Astrocyte of the cerebellum (primary cell): ENCODE measurements at regions not wholly inside any gene's neighbourhood (a gene's known extent, or its start where the extent isn't known, plus 50 kb on each side); places are given as distances from the start of the nearest gene placed in this dataset.

Experiments used
- DNase-seq: peaks from one replicate; pipeline ENCODE4 v3.0.0-alpha.2; 2011; ENCODE audit warnings: low read depth
- H3K4me3 ChIP-seq: 2 replicates; pipeline ENCODE4 v1.5.1; 2011; ENCODE audit warnings: mild to moderate bottlenecking, low read depth, low read length, moderate library complexity
- CTCF ChIP-seq: IDR thresholded peaks from 2 replicates; pipeline ENCODE4 v1.5.1; 2012; ENCODE audit warnings: low read length, low read depth, moderate library complexity, mild to moderate bottlenecking; ENCODE audit errors: missing control alignments
- in situ Hi-C: cut with HindIII; loops from 2 replicates; pipeline ENCODE4 v1.10.0; 2017; ENCODE audit warnings: low sequenced_read_pairs

DNA sequence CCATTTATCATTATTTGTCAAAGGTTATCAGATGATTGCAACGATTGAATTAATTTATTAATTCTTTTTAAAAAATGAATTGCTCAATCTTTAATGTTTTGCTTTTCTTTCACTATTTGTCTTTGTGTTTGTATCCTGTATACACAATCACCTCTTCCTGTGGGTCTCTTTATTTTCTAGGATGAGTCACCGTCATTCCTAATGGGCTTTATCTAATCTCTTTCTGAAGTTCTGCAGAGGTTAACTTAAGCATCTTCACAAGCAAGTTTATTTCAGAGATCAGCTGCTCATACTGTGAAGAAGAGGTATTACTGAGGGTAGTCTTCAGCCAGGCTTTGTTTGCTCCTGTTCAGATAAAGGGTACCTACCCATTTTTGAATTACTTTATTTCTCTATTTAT lies 323.9 kb downstream of the NNT start:
- in situ Hi-C loops = no loop called here
- H3K4me3 ChIP-seq = no peak overlapping the region
- no peak for DNase-seq
- TF ChIP-seq CTCF = no peak

DNA sequence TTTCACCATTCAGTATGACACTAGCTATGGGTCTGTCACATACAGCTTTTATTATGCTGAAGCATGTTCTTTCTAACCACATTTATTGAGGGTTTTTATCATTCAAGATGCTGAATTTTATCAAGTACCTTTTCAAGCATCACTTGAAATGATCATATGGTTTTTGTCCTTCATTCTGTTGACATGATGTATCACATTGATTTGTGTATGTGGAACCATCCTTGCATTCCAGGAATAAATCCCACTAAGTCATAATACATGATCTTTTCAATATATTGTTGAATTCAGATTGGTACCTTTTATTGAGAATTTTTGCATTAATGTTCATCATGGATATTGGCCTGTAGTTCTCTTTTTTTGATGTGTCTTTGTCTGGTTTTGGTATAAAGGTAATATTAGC lies 317.4 kb downstream of the NNT start:
- no peak for TF ChIP-seq CTCF
- in situ Hi-C loops = no loop called here
- no peak overlapping the region for H3K4me3 ChIP-seq
- no peak for DNase-seq

- TF ChIP-seq CTCF = no peak
- DNase-seq = no peak
- no peak overlapping the region for H3K4me3 ChIP-seq
- in situ Hi-C loops = no loop called here
Observed at GRCh38 chr5:43917925-43918324, 314.9 kb downstream of the NNT start.

DNA sequence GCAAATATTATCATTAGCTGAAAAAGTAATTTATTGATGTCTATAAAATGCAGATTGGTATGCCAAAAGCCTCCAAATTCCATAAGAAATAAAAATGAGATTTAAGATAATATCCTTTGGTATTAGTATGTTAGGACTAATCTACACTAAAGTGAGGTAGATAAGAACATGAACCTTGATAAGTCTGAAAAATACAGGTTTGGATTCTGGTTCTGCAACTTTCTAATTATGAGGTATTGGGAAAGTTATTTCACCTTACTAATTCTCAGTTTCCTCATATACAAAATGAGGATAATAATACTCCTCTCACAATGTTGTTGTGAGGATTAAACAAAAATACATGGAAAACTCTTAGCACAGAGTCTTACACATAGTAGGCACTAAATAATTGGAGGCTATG lies 300.1 kb downstream of the NNT start:
- H3K4me3 ChIP-seq = no peak overlapping the region
- no peak for DNase-seq
- in situ Hi-C loops = no loop called here
- no peak for TF ChIP-seq CTCF

DNA sequence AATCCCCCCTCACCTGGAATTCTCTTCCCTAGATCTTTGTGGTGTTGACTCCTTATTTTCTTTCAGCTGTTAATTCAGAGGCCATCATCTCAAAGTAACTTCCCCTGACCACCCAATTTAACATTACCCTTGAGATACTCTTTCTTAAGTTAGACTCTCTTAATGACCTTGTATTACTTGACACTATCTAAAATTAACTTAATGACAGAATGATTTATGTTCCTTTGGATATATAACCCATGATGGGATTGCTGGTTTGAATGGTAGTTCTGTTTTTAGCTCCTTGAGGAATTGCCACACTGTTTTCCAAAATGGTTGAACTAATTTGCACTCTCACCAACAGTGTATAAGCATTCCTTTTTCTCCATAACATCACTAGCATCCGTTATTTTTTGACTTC lies 298.0 kb downstream of the NNT start:
- no peak for DNase-seq
- in situ Hi-C loops = no loop called here
- TF ChIP-seq CTCF = no peak
- H3K4me3 ChIP-seq = no peak overlapping the region

- in situ Hi-C loops = no loop called here
- no peak for TF ChIP-seq CTCF
- DNase-seq = no peak
- H3K4me3 ChIP-seq = no peak overlapping the region
Observed at GRCh38 chr5:43895876-43896275, 292.9 kb downstream of the NNT start.
